ENCODE measurements at regions not wholly inside any gene's neighbourhood (a gene's known extent, or its start where the extent isn't known, plus 50 kb on each side); places are given as distances from the start of the nearest gene placed in this dataset.
"Not testable (repeated sequence)": the region's sequence is repeated elsewhere in the genome, so short reads cannot be mapped to it uniquely, and the experiment has no call there.

- H3K4me3 Mint-ChIP-seq: no peak overlapping the region
- no peaks in the 10 kb centered on the region for H3K36me3 Mint-ChIP-seq (ENCODE audit: low read depth)
- DNase-seq: no peak
- no peak overlapping the region for H3K27ac Mint-ChIP-seq
- no peak for TF ChIP-seq CTCF (IDR thresholded peaks at IDR 0.05)
- H3K27me3 Mint-ChIP-seq (ENCODE audit: low read depth, poor library complexity): no peaks in the 10 kb centered on the region
- H3K9me3 Mint-ChIP-seq: peaks cover 40% of the 10 kb centered on the region
- H3K4me1 Mint-ChIP-seq: no peaks in the 10 kb centered on the region
These were observed 413.6 kb upstream of the CXorf51A start for GRCh38 chrX:147228153-147228552.

- H3K27ac Mint-ChIP-seq: no peak overlapping the region
- H3K4me1 Mint-ChIP-seq: no peaks in the 10 kb centered on the region
- no peaks in the 10 kb centered on the region for H3K36me3 Mint-ChIP-seq (ENCODE audit: low read depth)
- DNase-seq: no peak
- no peaks in the 10 kb centered on the region for H3K27me3 Mint-ChIP-seq (ENCODE audit: low read depth, poor library complexity)
- no peak for TF ChIP-seq CTCF (IDR thresholded peaks at IDR 0.05)
- no peak overlapping the region for H3K4me3 Mint-ChIP-seq
- peaks cover 41% of the 10 kb centered on the region for H3K9me3 Mint-ChIP-seq
These were observed 412.3 kb upstream of the CXorf51A start for GRCh38 chrX:147226801-147227200.

GRCh38 chrX:147217334-147217733 is 402.8 kb upstream of the CXorf51A start:
- Mint-ChIP-seq H3K4me1 (no peaks in the 10 kb centered on the region), H3K27ac (no peak overlapping the region), H3K36me3 (ENCODE audit: low read depth) (no peaks in the 10 kb centered on the region), H3K9me3 (peaks cover 48% of the 10 kb centered on the region), H3K27me3 (ENCODE audit: low read depth, poor library complexity) (no peaks in the 10 kb centered on the region), H3K4me3 (no peak overlapping the region)
- no peak for DNase-seq
- no peak for TF ChIP-seq CTCF (IDR thresholded peaks at IDR 0.05)

GRCh38 chrX:147200494-147200893 is 385.9 kb upstream of the CXorf51A start:
- not testable (repeated sequence) for H3K27me3 Mint-ChIP-seq (ENCODE audit: low read depth, poor library complexity); H3K27ac Mint-ChIP-seq; DNase-seq; H3K36me3 Mint-ChIP-seq (ENCODE audit: low read depth); H3K4me1 Mint-ChIP-seq; H3K4me3 Mint-ChIP-seq
- H3K9me3 Mint-ChIP-seq: peaks cover 38% of the 10 kb centered on the region

- Mint-ChIP-seq H3K9me3 (peaks cover 44% of the 10 kb centered on the region), H3K36me3 (ENCODE audit: low read depth) (no peaks in the 10 kb centered on the region), H3K27me3 (ENCODE audit: low read depth, poor library complexity) (no peaks in the 10 kb centered on the region), H3K4me1 (no peaks in the 10 kb centered on the region), H3K4me3 (no peak overlapping the region), H3K27ac (no peak overlapping the region)
- no peak for DNase-seq
- no peak for TF ChIP-seq CTCF (IDR thresholded peaks at IDR 0.05)
These were observed 376.8 kb upstream of the CXorf51A start for GRCh38 chrX:147191361-147191760.

GRCh38 chrX:147183161-147183560 is 368.6 kb upstream of the CXorf51A start:
- no peak overlapping the region for H3K27ac Mint-ChIP-seq
- no peak for DNase-seq
- no peak overlapping the region for H3K4me3 Mint-ChIP-seq
- H3K9me3 Mint-ChIP-seq: peaks cover 24% of the 10 kb centered on the region
- H3K27me3 Mint-ChIP-seq (ENCODE audit: low read depth, poor library complexity): no peaks in the 10 kb centered on the region
- no peaks in the 10 kb centered on the region for H3K4me1 Mint-ChIP-seq
- no peak for TF ChIP-seq CTCF (IDR thresholded peaks at IDR 0.05)
- no peaks in the 10 kb centered on the region for H3K36me3 Mint-ChIP-seq (ENCODE audit: low read depth)
